ENCODE measurements at regions not wholly inside any gene's neighbourhood (a gene's known extent, or its start where the extent isn't known, plus 50 kb on each side); places are given as distances from the start of the nearest gene placed in this dataset.

- peaks cover 2% of the 10 kb centered on the region for H3K27me3 ChIP-seq (ENCODE audit: insufficient read depth, poor library complexity, severe bottlenecking)
- no peak overlapping the region for H3K4me3 ChIP-seq (replicated peaks; ENCODE audit: insufficient read depth, low read length)
- H3K27ac ChIP-seq (replicated peaks), result no peak overlapping the region
- DNase-seq (ENCODE audit: low read depth in 1 of 2, low spot score in 1 of 2), result no peak
- no peak for TF ChIP-seq SPI1 (IDR thresholded peaks at IDR 0.05; ENCODE audit: borderline replicate concordance, low read depth)
- no peak for TF ChIP-seq GABPA (IDR thresholded peaks at IDR 0.05; ENCODE audit: low read depth)
- TF ChIP-seq REST (IDR thresholded peaks at IDR 0.05; ENCODE audit: insufficient replicate concordance, low read depth), result no peak
- no peak for TF ChIP-seq CTCF (IDR thresholded peaks at IDR 0.05; ENCODE audit: insufficient read depth, low read length)
- no peak for TF ChIP-seq POLR2AphosphoS5 (IDR thresholded peaks at IDR 0.05; ENCODE audit: low read depth)
These were observed 368.4 kb upstream of the SLC8A1 start for GRCh38 chr2:40820319-40820718.

- TF ChIP-seq SPI1 (IDR thresholded peaks at IDR 0.05; ENCODE audit: borderline replicate concordance, low read depth) (no peak), POLR2AphosphoS5 (IDR thresholded peaks at IDR 0.05; ENCODE audit: low read depth) (no peak), GABPA (IDR thresholded peaks at IDR 0.05; ENCODE audit: low read depth) (no peak), REST (IDR thresholded peaks at IDR 0.05; ENCODE audit: insufficient replicate concordance, low read depth) (no peak)
- Histone ChIP-seq H3K4me3 (replicated peaks; ENCODE audit: insufficient read depth, low read length) (no peak overlapping the region), H3K27me3 (ENCODE audit: insufficient read depth, poor library complexity, severe bottlenecking) (no peaks in the 10 kb centered on the region), H3K27ac (replicated peaks) (no peak overlapping the region)
- DNase-seq (ENCODE audit: low read depth in 1 of 2, low spot score in 1 of 2), result no peak
These were observed 371.6 kb upstream of the SLC8A1 start for GRCh38 chr2:40823478-40823877.

- Histone ChIP-seq H3K27me3 (ENCODE audit: insufficient read depth, poor library complexity, severe bottlenecking) (no peaks in the 10 kb centered on the region), H3K4me3 (replicated peaks; ENCODE audit: insufficient read depth, low read length) (no peak overlapping the region), H3K27ac (replicated peaks) (no peak overlapping the region)
- no peak for TF ChIP-seq POLR2AphosphoS5 (IDR thresholded peaks at IDR 0.05; ENCODE audit: low read depth)
- no peak for TF ChIP-seq REST (IDR thresholded peaks at IDR 0.05; ENCODE audit: insufficient replicate concordance, low read depth)
- TF ChIP-seq CTCF (IDR thresholded peaks at IDR 0.05; ENCODE audit: insufficient read depth, low read length), result no peak
- no peak for TF ChIP-seq GABPA (IDR thresholded peaks at IDR 0.05; ENCODE audit: low read depth)
- TF ChIP-seq SPI1 (IDR thresholded peaks at IDR 0.05; ENCODE audit: borderline replicate concordance, low read depth), result no peak
- DNase-seq (ENCODE audit: low read depth in 1 of 2, low spot score in 1 of 2), result no peak
These were observed 372.4 kb upstream of the SLC8A1 start for GRCh38 chr2:40824278-40824677.

Measured in HL-60 (cell line).